HG02571 (cell line): ENCODE measurements at regions not wholly inside any gene's neighbourhood (a gene's known extent, or its start where the extent isn't known, plus 50 kb on each side); places are given as distances from the start of the nearest gene placed in this dataset.

Experiments
- ATAC-seq: cut with Tn5 transposase; IDR thresholded peaks from one replicate; pipeline ENCODE4 v1.9.1; 2021; ENCODE audit warnings: mild to moderate bottlenecking, moderate library complexity; ENCODE audit not compliant: unreplicated experiment

- ATAC-seq: no peak
These were observed 1485.4 kb upstream of the CELF4 start for GRCh38 chr18:39051013-39051412.

GRCh38 chr18:39039813-39040212, 1474.2 kb upstream of the CELF4 start:
- no peak for ATAC-seq

- ATAC-seq: no peak
These were observed 1472.3 kb upstream of the CELF4 start for GRCh38 chr18:39037925-39038324.

GRCh38 chr18:39033312-39033711, 1467.7 kb upstream of the CELF4 start:
- no peak for ATAC-seq

GRCh38 chr18:39031647-39032046, 1466.0 kb upstream of the CELF4 start:
- ATAC-seq: no peak

GRCh38 chr18:39030124-39030655, 1464.6 kb upstream of the CELF4 start:
- no peak for ATAC-seq

GRCh38 chr18:39025531-39025930, 1459.9 kb upstream of the CELF4 start:
- no peak for ATAC-seq

- ATAC-seq: no peak
These were observed 1454.4 kb upstream of the CELF4 start for GRCh38 chr18:39019989-39020388.

- ATAC-seq: no peak
These were observed 1441.7 kb upstream of the CELF4 start for GRCh38 chr18:39007031-39007902.

- ATAC-seq: no peak
These were observed 1430.5 kb upstream of the CELF4 start for GRCh38 chr18:38996056-38996455.

- ATAC-seq: no peak
These were observed 1427.7 kb upstream of the CELF4 start for GRCh38 chr18:38993342-38993741.

GRCh38 chr18:38984968-38985367, 1419.4 kb upstream of the CELF4 start:
- no peak for ATAC-seq

GRCh38 chr18:38982072-38982471, 1416.5 kb upstream of the CELF4 start:
- no peak for ATAC-seq

- no peak for ATAC-seq
These were observed 1415.8 kb upstream of the CELF4 start for GRCh38 chr18:38981389-38981788.

- no peak for ATAC-seq
These were observed 1414.8 kb upstream of the CELF4 start for GRCh38 chr18:38980420-38980819.

- no peak for ATAC-seq
These were observed 1407.0 kb upstream of the CELF4 start for GRCh38 chr18:38972571-38972970.

GRCh38 chr18:38971881-38972280, 1406.3 kb upstream of the CELF4 start:
- ATAC-seq: no peak

GRCh38 chr18:38966841-38967240, 1401.2 kb upstream of the CELF4 start:
- no peak for ATAC-seq

GRCh38 chr18:38963943-38964660, 1398.5 kb upstream of the CELF4 start:
- ATAC-seq: no peak

- ATAC-seq: no peak
These were observed 1396.3 kb upstream of the CELF4 start for GRCh38 chr18:38961880-38962279.

- no peak for ATAC-seq
These were observed 1392.1 kb upstream of the CELF4 start for GRCh38 chr18:38957736-38958135.

- no peak for ATAC-seq
These were observed 1390.5 kb upstream of the CELF4 start for GRCh38 chr18:38956068-38956467.
